ELF-1 (cell line): ENCODE measurements at regions not wholly inside any gene's neighbourhood (a gene's known extent, or its start where the extent isn't known, plus 50 kb on each side); places are given as distances from the start of the nearest gene placed in this dataset.
A peak's percentile ranks its signal among the peaks of the same experiment; 100 is the strongest.

ENCODE experiments used
- DNase-seq: peaks from one replicate; pipeline ENCODE4 v3.0.0-alpha.2; 2016; ENCODE audit warnings: low read depth, low spot score

DNA sequence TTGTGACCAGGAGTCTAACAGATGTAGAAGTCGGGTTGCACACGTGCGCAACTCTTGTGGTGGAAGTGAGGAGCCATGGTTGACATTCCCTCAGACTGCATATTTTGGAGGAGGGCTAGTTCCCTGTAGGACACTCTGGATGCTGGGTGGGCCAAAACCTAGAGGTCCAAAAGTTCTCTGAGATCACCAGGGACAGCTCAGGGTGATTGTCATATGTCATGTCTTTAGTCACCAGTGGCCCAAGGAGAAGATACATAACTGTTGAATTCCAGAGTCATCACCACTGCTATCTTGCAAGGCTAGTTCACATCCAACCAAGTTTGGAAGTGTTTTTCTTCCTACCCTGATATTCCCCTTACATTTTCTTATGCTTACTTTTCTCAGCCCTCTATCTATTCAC lies 95.2 kb upstream of the C3orf80 start:
- DNase-seq: no peak

DNA sequence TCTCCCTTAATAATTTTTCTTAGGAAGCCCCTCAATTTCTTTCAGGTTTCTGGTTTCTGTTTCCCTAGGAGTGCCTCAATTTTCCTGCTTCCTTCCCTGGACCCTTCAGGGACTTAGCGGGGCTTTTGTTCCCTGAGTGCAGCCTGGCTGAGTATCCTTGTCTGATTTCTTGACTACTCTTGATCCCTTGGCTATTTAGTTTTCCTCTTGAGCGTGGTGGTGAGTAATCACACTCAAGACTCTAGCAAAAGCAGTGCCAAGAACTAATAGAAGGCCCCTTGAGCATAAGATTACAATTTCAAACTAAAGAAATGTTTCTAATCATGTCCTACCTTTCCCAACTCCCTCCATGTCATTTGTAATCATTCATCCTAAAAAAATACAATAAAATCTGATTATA lies 94.3 kb upstream of the C3orf80 start:
- DNase-seq: no peak

DNA sequence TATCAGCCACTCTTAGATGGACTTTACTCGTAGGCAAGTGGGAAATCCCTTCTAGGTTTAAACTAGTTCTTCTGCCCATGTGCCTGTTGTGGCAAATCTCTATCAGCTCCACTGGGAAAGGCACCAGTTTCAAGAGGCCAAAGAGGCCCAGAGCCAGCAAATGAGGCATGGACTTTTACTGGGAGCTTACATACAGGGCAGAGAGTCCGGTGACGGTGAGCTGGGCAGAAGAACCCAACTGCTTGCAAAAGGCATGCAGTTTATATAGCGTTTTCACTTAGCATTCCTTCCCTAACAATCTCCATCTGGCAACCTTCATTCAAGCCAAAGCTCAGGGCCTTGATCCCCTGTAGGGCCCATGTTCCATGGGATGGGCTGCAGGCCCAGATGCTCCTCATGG lies 93.0 kb upstream of the C3orf80 start:
- DNase-seq: no peak

DNA sequence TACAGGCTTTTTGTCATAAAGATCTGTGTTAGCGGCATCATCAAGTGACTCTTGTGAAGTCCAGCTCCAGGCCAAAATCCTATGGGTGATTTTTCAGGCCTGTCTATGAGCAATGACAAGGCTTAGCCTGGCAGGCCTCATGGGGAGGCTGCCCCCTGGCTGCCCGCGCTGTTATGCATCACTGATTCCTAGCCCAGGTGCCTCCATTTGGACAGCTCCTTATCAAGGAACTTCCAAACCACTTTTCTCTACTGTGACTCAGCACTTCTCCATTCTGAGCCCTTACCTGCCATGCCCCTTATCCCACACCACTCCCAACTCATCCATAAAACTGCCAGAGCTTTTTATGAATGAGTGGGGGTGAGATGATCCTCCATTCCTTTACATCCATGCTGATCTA lies 91.5 kb upstream of the C3orf80 start:
- peak; percentile 85 for DNase-seq

DNA sequence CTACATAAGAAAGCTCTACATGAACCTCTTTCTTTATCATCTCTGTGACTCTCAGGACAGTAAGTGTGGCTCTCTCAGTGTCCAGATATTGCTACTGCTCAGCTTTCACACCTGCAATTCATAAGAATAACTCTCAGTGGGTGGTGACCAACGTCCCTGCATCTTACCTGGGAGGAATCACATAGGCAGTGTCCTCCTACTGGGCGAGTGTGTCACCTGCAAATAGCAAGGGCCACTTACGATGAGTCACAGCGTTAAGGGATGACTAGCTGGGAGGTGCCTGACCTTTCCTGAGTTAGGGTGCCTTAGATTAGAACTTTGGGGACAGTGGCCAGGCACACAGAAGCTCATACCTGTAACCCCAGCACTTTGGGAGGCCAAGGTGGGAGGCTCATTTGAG lies 90.8 kb upstream of the C3orf80 start:
- no peak for DNase-seq

DNA sequence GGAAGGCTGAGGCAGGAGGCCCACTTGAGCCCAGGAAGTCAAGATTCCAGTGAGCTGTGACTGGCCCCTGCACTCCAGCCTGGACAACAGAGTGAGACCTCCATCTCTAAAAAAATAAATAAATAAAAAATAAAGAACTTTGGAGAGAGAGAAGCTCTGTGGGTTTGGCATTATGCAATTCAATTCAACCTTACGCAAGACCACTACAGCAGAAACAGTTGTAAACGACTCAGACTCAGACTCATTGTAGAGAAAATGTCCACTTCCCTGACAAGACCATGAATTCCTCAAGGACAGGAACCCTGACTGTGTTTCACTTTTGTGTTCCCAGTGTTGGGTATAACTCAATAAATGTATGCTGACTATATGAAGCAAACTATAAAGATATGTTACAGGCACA lies 90.3 kb upstream of the C3orf80 start:
- no peak for DNase-seq

DNA sequence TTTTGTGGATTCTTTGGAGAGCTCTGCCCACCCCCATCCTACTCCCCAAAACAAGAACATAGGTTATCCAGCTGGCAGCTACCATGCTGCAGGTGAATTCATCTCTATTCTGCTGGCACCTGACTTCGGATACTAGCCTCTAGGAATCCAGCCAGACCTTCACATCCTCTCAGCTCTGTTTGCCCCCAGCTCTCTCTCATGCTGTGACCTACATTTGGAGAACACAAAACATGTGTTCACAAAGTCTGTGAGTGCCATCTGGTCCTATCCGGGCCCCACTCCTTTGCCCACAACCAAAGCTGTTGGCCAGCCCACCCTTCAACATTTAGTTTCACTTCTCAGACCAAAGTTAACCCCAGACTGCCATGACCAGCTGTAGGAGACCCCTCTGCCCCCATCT lies 89.4 kb upstream of the C3orf80 start:
- DNase-seq: no peak

DNA sequence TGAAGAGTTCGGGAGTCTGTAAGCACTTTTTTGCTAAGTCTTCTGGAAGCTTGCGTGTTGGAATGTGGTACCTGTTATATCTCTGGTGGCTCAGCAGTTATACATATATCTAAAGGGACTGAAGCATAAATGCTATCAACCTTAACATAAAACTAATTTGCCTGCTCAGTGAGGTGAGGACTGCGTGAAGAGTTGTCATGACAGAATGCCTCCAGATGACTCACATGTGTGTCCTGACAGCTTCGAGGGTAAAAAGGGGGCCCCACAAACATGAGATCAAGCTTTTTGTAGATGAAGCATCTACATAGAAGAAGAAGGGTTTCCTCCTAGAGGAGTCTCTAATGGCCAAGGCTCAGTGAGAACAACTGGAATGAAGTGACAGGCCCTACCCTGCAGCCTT lies 88.8 kb upstream of the C3orf80 start:
- no peak for DNase-seq

DNA sequence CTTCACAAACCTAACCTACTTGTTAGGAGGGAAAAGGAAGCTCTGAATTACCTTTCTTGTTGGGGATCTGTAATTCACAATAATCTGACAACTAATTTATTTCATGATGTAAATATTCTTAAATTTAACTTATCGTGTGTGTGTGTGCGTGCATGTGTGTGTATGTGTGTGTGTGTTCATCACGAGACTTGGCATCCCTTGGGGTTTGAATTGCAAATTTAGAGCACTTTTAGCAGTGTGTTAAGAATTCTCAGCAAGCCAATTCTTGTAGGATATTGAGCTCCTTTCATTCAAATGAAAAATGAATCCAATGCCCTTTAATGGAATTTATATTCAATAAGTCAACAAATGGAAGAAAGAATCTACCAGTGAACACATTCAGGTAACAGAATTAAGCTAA lies 85.9 kb upstream of the C3orf80 start:
- DNase-seq: no peak

DNA sequence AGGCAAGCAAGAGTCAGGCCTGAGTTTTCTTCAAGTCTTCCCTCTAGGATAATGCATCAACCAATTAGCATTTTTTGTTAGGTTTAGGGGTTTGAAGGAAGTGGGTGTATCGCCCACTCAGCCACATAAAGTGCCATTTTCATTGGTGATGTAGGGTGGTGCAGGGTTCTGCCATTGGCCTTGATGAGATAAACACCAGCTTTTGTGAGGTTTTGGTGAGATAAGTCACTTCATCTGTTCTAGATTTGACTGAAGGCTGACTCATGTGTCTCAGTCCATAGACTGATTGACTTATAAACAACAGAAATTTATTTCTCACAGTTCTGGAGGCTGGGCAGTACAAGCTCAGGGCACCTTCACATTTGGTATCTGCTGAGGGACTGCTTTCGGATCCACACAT lies 84.5 kb upstream of the C3orf80 start:
- DNase-seq: no peak

DNA sequence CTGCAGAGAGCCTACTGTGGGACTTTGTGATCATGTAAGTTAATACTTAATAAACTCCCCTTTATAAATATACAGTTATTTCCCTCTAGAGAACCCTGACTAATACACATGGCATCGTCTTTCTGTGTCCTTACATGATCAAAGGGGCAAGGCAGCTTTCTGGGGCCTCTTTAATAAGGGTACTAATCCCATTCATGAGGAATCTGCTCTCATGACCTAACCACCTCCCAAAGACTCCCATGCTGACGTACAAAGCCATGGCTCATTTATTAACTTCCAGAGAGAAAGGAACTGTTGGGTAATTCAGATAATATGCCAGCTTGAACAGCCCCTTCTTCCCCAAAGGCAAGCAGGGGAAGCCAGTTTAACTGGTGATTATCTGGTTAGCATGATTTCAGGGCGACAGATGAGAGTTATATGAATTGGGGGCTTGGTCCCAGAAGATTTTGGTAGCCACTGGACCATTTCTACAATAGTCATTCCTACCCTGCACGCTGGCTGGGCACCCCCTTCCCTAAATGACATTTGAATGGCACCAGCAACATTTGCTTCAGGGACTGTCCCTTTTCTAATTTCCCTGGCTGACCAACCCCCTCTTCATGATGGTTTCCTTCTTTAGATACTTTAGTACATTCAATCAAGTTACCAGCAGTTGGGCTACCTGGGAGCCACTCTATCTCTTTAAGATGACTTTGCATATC lies 83.6 kb upstream of the C3orf80 start:
- no peak for DNase-seq

DNA sequence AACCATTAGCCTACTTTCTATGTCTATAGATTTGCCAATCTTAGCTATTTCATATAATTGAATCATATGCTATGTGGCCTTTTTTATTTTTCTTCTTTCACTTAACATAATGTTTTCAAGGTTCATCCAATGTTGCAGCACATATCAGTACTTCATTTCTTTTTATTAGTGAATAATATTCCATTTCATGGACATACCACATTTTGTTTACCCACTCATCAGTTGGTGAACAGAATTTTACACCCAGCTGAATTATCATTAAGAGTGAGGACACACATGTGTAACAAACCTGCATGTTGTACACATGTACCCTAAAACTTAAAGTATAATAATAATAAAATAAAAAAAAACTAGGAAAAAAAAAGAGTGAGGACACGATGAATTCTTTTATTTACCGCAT lies 81.7 kb upstream of the C3orf80 start:
- no peak for DNase-seq

DNA sequence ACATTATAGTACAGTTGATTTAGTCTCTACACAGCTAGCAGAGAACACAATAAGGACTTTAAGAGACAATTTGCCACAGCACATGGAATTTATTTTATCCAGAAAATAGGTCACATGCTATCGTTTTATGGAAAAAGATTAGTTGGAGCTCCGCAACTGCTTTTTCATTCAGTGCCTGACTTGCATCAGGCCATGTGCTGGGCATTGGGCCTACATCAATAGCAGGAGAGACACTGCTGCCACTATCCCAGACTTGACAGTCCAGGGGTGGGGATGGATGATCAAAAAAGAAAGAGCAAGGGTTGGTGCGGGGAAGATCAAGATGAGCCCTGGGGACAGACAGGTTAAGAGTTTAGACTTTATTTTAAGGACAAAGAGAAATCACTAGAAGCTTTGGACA lies 75.2 kb upstream of the C3orf80 start:
- no peak for DNase-seq

DNA sequence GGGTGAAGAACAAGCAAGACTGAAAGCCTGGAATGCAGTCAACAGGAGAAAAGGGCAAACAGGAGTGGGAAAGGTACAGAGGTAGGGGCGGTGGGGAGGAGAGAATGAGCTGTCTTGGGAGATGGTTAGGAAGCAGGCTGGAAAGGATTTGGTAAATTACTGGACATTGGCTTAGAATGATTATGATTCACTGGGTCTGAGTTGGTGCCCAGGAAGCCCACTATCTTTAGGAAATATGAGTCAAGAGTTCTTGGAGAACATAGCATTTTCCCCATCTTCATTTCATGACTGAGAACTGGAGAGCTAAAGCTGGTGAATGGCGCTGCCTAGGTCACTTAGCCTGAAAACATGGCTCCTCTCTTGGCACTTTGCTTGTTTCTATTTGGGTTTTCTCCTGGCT lies 74.7 kb upstream of the C3orf80 start:
- DNase-seq: no peak

DNA sequence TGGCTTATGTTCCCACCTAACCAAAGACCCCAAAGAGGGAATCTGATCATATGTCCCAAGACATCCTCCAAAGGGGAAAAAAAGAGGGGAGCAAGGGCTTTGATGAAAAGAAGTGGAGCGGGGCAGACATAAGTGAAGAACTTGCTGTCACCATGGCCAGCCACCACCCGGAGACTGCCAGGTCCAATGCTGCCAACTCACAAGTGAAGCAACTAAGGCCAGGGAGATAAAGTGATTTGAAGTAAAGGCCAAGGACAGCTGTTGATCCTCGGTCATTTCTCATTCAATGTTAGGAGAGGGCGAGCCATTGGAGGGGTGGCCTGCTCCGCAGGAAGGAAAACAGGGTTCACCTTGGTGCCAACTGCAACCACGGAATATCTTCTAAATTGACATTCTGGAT lies 72.6 kb upstream of the C3orf80 start:
- no peak for DNase-seq

DNA sequence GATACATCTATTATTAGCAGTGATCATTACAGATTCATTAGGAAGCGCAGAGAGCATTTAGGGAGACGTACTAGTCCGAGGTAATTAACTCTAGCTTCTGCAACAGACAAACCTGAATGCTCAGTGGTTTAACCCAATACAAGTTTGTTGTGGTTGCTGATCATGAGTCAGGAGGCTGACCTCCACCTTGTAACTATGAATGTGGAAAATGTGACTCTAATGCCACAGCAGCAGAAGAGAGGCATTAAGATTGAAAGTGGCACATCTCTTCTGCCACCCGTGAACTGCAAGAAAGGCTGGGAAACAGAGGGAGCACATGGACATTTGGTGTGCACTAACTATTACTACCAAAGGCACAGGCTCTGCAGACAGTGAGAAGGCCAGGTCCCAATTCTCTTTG lies 71.2 kb upstream of the C3orf80 start:
- no peak for DNase-seq

DNA sequence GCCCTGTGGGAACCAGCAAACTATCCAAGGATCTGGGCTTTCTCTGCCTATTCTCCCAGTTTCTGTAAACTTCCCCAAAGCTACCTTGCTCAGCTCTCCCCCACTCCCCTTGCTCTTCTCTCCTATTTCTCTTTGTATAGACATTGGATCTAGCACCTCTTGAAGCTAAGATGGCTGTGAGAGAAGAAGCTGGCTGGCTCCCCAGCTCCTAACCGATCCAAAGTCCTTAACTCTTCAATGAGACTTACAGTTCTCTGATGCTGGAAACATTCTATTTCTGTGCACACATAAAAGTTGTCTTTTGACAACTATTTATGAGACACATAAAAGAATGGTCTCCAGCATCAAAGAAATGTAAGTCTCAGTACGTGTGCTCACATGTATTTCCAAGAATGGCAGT lies 70.6 kb upstream of the C3orf80 start:
- no peak for DNase-seq

DNA sequence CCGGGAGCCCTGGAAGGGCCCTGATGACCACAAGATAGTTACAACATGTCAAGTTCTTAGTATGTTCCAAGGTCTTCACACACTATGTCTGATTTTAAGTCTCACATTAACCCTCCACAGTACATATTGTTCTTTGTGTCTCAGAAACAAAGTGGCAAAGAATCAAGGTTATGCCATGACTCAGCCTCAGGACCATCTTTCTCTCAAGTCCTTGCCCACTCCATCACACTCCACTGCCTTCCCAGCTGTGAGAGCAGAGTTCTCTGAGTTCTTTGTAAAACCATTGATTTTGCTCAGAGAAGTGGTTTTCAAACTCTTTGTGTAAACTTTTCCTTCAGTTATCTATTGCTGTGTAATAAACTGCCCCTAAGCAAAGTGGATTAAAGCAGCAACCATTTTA lies 67.9 kb upstream of the C3orf80 start:
- DNase-seq: no peak

DNA sequence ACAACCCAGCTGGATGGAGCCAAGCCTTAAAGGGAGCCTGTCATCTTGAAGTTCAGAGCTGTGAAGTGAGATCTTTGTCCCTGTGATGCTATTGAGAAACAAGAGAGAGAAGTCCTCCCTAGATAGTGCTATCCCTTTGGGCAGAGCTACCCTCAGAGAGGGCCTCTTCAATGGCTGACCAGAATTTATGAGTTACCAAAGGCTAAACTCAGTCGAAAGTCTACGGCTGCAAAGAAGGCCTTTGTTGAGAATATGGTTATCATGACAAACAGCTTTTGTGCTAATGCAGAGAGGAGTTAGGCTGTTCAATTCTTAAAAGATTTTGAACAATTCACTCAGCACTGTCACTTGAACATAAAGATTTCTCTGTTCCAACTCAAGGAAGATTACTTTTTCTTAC lies 65.9 kb upstream of the C3orf80 start:
- no peak for DNase-seq

DNA sequence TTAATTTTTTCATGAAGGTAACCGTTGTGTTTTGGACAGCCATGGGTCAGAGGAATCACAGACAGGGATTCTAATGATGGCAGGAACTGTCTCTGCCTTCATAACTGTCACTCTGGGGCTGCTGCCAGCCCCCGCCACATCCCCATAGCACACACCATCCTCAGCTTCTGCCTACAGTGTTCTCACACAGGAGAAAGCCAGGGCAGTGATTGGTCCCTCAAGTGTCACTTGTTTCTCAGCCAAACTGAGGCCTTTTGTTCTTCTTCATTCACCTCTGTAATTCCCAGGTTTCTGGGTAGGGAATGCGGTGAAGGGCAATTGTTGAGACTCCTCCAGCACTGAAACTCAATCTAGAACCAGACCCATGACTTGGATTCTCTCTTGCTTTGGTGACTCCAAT lies 65.4 kb upstream of the C3orf80 start:
- no peak for DNase-seq

DNA sequence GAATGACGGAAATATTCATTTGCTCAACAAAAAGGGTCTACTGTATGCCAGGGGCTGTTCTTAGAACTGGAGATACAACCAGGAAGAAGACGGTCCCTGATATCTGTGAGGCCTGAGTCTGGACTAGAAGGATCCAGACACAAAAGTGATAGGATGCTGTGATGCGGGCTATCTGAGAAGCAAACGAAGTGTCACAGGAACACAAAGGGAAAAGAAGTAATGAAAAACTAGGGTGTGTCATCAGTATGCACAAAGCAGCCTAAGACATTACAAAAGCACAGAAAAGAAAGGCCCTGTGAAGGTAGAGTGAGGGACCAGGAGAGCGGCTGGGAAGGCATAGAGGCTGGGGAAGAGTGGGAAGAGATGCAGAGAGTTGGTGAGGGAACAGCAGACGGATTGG lies 63.3 kb upstream of the C3orf80 start:
- DNase-seq: no peak

DNA sequence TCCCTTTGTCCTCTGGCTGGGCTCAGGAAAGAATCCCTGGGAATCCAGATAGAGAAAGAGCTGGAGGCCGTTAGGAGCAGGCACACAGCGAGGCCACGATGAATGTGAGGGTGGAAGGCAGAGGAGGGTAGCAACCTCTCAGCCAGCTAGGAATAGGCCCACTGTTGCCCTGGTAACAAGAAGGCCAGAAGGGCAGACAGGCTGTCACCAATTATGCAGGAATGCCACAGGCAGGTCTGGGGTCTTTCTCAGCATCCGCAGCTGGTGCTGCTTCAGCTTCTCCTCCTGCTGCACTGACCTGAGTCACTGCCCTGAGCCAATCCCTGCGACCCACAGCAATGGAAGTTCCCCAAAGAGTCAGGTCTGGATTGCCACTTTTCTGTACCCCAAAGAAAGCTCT lies 62.8 kb upstream of the C3orf80 start:
- peak; percentile 94 for DNase-seq

DNA sequence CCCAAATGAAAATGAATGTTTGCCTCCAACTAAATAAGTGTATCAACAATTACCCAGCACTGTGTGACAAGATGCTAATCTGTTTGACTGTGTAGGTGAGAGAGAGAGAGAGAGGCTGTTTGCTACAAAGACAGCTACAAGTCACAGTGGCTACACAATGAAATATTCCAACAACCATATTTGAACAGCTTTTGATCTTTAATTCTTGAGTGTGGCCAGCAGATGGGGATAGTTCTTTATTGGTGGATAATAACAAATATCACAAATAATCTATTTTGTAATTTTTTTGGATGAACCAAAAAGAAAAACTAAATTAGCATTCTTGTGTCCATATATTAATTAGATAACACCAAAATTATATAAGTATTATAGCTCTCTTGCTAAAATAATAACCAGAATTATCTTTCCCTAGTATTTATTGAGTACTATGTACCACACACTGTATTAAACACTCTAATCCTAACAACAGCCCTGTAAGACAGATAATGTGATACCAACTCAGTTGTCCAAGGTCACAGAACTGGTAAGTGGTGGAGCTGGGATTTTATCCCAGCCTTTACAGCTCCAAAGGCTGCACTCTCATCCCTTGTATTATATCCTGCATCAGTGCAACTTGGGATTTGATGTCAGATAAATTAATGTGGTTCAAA lies 61.9 kb upstream of the C3orf80 start:
- no peak for DNase-seq

DNA sequence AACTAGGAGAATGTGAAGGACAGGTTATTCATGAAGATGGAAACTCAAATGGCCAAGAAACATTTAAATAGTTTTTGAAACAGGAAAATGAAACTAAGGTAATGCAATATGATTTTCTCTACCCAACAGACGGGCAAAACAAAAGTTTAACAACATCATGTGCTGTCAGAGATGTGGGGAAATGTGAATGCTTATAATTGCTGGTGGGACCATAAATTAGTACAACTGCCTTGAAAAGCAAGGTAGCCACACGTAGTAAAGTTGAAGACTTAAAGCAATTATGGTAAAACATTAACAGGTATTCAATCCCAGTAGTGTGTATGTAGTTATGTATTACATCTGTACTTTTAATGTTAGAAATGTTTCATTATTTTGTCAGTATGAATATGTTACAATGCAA lies 57.0 kb upstream of the C3orf80 start:
- DNase-seq: no peak
